PFSK-1 (cell line): ENCODE measurements at regions not wholly inside any gene's neighbourhood (a gene's known extent, or its start where the extent isn't known, plus 50 kb on each side); places are given as distances from the start of the nearest gene placed in this dataset.

Experiments
- FOXP2 ChIP-seq: optimal IDR thresholded peaks from 2 replicates; pipeline ENCODE3; 2011; ENCODE audit warnings: borderline replicate concordance, control low read depth, inconsistent platforms; ENCODE audit not compliant: insufficient read depth; ENCODE audit errors: extremely low read length, extremely low read depth
- POLR2AphosphoS5 ChIP-seq: IDR thresholded peaks from 2 replicates; pipeline ENCODE4 v1.6.1; 2012; ENCODE audit warnings: low read depth, mild to moderate bottlenecking, control low read depth, low read length, moderate library complexity
- TAF1 ChIP-seq: IDR thresholded peaks from 2 replicates; pipeline ENCODE4 v1.6.1; 2012; ENCODE audit warnings: low read length, control low read depth, borderline replicate concordance; ENCODE audit not compliant: insufficient read depth
- TF ChIP-seq, protein P1 (sequence below), 2 experiments: IDR thresholded peaks; 2 replicates each; pipeline versions ENCODE4 v1.6.1 to v1.8.0; 2011 to 2012; ENCODE audit warnings: low read depth in 2 of 2, low read length in 2 of 2, control low read depth in 1 of 2, inconsistent platforms in 1 of 2, mild to moderate bottlenecking in 1 of 2, moderate library complexity in 1 of 2; ENCODE audit not compliant: insufficient read depth in 1 of 2

DNA sequence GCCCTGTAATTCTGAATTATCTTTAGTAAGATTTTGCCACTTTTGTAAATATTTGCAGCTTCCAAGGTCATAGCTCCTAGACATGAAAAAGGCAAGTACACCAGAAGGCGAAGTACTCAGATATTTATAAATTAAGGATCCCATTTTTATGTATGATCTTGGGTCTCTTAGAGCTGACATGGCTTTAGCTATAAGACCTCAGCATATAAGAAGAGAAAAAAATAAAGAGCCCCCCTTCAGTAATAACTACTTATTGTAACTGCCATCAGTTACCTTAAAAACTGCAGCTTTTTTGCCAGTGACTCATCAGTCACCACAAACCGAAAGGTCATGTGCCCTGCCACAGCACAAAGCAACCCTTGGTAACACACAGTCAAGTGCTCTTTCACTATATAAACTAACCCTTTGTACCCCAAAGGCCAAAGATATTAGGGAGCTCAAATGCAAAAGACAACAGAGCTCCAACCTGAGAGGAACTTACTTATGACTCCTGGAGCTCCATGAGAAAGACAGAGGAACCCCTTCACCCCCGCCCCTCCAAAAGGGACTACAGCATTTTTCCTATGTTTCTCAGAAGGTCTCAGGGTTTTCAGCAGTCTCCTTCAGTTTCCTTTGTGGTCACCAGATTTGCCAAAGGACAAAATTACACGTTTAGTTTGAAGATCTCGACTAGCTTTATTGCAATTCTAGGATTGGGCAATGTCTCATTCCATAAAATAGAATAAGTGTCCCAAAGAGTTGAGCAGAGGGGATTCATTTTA lies 219.8 kb upstream of the DUSP10 start:
- TF ChIP-seq POLR2AphosphoS5 (no peak), FOXP2 (no peak), TAF1 (no peak)
- TF ChIP-seq, protein P1, sequence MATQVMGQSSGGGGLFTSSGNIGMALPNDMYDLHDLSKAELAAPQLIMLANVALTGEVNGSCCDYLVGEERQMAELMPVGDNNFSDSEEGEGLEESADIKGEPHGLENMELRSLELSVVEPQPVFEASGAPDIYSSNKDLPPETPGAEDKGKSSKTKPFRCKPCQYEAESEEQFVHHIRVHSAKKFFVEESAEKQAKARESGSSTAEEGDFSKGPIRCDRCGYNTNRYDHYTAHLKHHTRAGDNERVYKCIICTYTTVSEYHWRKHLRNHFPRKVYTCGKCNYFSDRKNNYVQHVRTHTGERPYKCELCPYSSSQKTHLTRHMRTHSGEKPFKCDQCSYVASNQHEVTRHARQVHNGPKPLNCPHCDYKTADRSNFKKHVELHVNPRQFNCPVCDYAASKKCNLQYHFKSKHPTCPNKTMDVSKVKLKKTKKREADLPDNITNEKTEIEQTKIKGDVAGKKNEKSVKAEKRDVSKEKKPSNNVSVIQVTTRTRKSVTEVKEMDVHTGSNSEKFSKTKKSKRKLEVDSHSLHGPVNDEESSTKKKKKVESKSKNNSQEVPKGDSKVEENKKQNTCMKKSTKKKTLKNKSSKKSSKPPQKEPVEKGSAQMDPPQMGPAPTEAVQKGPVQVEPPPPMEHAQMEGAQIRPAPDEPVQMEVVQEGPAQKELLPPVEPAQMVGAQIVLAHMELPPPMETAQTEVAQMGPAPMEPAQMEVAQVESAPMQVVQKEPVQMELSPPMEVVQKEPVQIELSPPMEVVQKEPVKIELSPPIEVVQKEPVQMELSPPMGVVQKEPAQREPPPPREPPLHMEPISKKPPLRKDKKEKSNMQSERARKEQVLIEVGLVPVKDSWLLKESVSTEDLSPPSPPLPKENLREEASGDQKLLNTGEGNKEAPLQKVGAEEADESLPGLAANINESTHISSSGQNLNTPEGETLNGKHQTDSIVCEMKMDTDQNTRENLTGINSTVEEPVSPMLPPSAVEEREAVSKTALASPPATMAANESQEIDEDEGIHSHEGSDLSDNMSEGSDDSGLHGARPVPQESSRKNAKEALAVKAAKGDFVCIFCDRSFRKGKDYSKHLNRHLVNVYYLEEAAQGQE (IDR thresholded peaks at IDR 0.05; ENCODE audit: insufficient read depth in 1 of 2, low read depth in 2 of 2, low read length in 2 of 2), result no peak
